ENCODE measurements at regions not wholly inside any gene's neighbourhood (a gene's known extent, or its start where the extent isn't known, plus 50 kb on each side); places are given as distances from the start of the nearest gene placed in this dataset.
"Not testable (repeated sequence)": the region's sequence is repeated elsewhere in the genome, so short reads cannot be mapped to it uniquely, and the experiment has no call there.

DNA sequence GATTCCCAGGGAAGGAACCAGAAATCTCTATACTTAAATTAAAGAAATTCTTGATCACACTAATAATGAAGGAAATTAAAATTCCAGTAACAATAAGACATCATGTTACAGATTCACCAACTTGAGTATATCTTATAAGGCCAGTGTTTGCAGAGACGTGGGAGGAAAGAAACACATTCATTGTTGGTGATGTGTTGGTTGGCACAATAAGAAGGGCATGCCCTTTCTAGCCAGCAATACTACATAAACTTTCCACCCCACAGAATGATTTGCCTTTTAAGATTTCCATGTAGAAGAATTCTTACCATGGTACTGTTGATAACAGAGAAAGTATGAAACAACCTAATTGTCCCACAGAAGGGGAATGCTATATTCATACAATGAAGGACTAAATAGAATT, 581.5 kb downstream of the STIM2 start:
- Histone ChIP-seq H4K20me1 (replicated peaks; ENCODE audit: insufficient read depth) (no peaks in the 10 kb centered on the region), H3K4me1 (ENCODE audit: insufficient read depth) (no peaks in the 10 kb centered on the region), H3K27ac (ENCODE audit: low read depth) (no peak overlapping the region), H3K36me3 (ENCODE audit: insufficient read depth) (no peaks in the 10 kb centered on the region), H3K4me3 (no peak overlapping the region), H3K79me2 (replicated peaks; ENCODE audit: insufficient read depth) (no peaks in the 10 kb centered on the region), H3F3A (replicated peaks; ENCODE audit: low read depth) (no peaks in the 10 kb centered on the region), H3K27me3 (ENCODE audit: insufficient read depth) (no peaks in the 10 kb centered on the region), H2AFZ (no peak overlapping the region), H3K9me2 (ENCODE audit: insufficient read depth) (0 out of 2 replicates have a peak, but pooled peaks cover 3% of the 10 kb centered on the region), H3K4me2 (no peak overlapping the region)
- TF ChIP-seq, protein P1, sequence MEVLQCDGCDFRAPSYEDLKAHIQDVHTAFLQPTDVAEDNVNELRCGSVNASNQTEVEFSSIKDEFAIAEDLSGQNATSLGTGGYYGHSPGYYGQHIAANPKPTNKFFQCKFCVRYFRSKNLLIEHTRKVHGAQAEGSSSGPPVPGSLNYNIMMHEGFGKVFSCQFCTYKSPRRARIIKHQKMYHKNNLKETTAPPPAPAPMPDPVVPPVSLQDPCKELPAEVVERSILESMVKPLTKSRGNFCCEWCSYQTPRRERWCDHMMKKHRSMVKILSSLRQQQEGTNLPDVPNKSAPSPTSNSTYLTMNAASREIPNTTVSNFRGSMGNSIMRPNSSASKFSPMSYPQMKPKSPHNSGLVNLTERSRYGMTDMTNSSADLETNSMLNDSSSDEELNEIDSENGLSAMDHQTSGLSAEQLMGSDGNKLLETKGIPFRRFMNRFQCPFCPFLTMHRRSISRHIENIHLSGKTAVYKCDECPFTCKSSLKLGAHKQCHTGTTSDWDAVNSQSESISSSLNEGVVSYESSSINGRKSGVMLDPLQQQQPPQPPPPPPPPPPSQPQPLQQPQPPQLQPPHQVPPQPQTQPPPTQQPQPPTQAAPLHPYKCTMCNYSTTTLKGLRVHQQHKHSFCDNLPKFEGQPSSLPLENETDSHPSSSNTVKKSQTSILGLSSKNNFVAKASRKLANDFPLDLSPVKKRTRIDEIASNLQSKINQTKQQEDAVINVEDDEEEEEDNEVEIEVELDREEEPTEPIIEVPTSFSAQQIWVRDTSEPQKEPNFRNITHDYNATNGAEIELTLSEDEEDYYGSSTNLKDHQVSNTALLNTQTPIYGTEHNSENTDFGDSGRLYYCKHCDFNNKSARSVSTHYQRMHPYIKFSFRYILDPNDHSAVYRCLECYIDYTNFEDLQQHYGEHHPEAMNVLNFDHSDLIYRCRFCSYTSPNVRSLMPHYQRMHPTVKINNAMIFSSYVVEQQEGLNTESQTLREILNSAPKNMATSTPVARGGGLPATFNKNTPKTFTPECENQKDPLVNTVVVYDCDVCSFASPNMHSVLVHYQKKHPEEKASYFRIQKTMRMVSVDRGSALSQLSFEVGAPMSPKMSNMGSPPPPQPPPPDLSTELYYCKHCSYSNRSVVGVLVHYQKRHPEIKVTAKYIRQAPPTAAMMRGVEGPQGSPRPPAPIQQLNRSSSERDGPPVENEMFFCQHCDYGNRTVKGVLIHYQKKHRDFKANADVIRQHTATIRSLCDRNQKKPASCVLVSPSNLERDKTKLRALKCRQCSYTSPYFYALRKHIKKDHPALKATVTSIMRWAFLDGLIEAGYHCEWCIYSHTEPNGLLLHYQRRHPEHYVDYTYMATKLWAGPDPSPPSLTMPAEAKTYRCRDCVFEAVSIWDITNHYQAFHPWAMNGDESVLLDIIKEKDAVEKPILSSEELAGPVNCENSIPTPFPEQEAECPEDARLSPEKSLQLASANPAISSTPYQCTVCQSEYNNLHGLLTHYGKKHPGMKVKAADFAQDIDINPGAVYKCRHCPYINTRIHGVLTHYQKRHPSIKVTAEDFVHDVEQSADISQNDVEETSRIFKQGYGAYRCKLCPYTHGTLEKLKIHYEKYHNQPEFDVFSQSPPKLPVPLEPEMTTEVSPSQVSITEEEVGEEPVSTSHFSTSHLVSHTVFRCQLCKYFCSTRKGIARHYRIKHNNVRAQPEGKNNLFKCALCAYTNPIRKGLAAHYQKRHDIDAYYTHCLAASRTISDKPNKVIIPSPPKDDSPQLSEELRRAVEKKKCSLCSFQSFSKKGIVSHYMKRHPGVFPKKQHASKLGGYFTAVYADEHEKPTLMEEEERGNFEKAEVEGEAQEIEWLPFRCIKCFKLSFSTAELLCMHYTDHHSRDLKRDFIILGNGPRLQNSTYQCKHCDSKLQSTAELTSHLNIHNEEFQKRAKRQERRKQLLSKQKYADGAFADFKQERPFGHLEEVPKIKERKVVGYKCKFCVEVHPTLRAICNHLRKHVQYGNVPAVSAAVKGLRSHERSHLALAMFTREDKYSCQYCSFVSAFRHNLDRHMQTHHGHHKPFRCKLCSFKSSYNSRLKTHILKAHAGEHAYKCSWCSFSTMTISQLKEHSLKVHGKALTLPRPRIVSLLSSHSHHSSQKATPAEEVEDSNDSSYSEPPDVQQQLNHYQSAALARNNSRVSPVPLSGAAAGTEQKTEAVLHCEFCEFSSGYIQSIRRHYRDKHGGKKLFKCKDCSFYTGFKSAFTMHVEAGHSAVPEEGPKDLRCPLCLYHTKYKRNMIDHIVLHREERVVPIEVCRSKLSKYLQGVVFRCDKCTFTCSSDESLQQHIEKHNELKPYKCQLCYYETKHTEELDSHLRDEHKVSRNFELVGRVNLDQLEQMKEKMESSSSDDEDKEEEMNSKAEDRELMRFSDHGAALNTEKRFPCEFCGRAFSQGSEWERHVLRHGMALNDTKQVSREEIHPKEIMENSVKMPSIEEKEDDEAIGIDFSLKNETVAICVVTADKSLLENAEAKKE (CRISPR knock-in tag; IDR thresholded peaks at IDR 0.05) = no peak
- TF ChIP-seq POLR2AphosphoS5 (IDR thresholded peaks at IDR 0.05; ENCODE audit: low read depth) = no peak
- Mint-ChIP-seq H3K27ac (no peak overlapping the region), H3K4me3 (no peak overlapping the region), H3K4me1 (no peaks in the 10 kb centered on the region), H3K27me3 (ENCODE audit: insufficient read depth, low read depth, poor library complexity) (no peaks in the 10 kb centered on the region), H3K36me3 (ENCODE audit: low read depth) (no peaks in the 10 kb centered on the region), H3K9me3 (no peaks in the 10 kb centered on the region)
- ATAC-seq (no peak), DNase-seq (ENCODE audit: low spot score) (no peak)

DNA sequence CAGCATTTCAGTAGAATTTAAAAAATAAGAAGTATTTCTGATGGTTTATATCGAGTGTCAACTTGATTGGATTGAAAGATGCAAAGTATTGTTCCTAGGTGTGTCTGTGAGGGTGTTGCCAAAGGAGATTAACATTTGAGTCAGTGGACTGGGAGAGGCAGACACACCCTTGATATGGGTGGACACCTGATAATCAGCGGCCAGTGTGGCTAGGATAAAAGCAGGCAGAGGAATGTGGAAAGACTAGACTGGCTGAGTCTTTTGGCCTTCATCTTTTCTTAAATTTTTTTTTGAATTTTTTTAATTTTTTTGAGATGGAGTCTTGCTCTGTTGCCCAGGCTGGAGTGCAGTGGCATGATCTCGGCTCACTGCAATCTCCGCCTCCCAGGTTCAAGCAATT, 582.0 kb downstream of the STIM2 start:
- H3K9me3 Mint-ChIP-seq; H3K79me2 ChIP-seq (replicated peaks; ENCODE audit: insufficient read depth); H2AFZ ChIP-seq; H3K27me3 ChIP-seq (ENCODE audit: insufficient read depth); H3K27me3 Mint-ChIP-seq (ENCODE audit: insufficient read depth, low read depth, poor library complexity); H3K4me2 ChIP-seq; H3K4me1 ChIP-seq (ENCODE audit: insufficient read depth); H3K36me3 Mint-ChIP-seq (ENCODE audit: low read depth); H3K4me1 Mint-ChIP-seq; H3K36me3 ChIP-seq (ENCODE audit: insufficient read depth); ATAC-seq; H3F3A ChIP-seq (replicated peaks; ENCODE audit: low read depth); H3K9me2 ChIP-seq (ENCODE audit: insufficient read depth); DNase-seq (ENCODE audit: low spot score); H3K27ac Mint-ChIP-seq; H3K4me3 Mint-ChIP-seq; H3K27ac ChIP-seq (ENCODE audit: low read depth); H4K20me1 ChIP-seq (replicated peaks; ENCODE audit: insufficient read depth); H3K4me3 ChIP-seq: not testable (repeated sequence)
